HG02642 (cell line): ENCODE measurements at regions not wholly inside any gene's neighbourhood (a gene's known extent, or its start where the extent isn't known, plus 50 kb on each side); places are given as distances from the start of the nearest gene placed in this dataset.

Experiments used
- ATAC-seq: cut with Tn5 transposase; IDR thresholded peaks from one replicate; pipeline ENCODE4 v1.9.1; 2021; ENCODE audit warnings: mild to moderate bottlenecking; ENCODE audit not compliant: unreplicated experiment, poor library complexity

DNA sequence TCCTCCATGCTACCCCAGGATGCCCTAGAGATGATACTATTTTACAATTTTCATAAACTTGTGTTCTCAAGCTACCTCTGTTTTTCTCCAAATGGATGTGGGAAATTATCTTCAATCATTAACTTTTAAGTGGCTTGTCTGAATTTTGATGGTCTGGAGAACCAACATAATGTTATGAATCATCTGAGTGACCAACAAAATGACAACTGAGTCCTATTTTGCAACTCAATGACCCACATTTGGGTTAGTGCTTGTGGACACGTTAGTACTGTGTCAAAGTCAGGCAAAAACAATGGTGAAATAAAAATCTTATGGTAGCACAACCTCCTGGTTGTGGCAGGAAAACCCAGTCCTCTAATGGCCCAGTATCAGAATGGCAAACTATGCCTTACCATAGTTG lies 352.4 kb upstream of the ZNF385D start:
- ATAC-seq, result no peak

DNA sequence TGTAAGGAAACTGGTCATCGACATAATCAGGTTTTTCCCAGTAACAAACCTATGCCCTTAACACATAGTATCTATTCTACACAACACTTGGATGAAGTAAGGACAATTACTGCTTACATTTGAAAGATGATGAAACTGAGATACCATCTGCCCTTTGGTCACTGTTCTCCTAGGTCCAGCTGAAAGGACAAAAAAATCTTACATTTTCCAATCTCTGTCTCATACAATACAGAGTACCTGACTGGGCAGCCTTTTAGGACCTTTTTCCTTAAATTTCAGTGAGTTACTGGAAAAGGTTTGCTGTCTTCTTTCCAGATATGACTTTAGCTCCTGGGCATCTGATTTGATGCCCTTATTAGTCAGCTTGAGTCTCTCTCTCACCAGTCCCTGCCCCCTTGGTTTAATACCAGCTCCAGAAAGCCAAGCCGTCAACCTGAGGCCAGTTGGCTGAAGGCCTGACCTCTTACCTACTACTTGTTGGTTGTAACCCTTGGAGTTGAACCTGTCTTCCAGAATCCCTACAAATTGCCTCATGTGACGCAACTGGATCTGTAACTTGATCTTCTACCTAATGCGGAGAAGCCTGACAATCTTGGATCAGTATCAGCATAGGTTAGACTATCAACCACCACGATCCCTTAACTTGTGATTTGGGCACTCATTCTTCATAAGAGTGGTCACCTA lies 355.3 kb upstream of the ZNF385D start:
- ATAC-seq, result no peak

- no peak for ATAC-seq
Observed at GRCh38 chr3:22111226-22111625, 360.2 kb upstream of the ZNF385D start.

GRCh38 chr3:22113453-22113852 lies 362.4 kb upstream of the ZNF385D start:
- no peak for ATAC-seq

- ATAC-seq, result no peak
Observed at GRCh38 chr3:22115581-22115980, 364.6 kb upstream of the ZNF385D start.

DNA sequence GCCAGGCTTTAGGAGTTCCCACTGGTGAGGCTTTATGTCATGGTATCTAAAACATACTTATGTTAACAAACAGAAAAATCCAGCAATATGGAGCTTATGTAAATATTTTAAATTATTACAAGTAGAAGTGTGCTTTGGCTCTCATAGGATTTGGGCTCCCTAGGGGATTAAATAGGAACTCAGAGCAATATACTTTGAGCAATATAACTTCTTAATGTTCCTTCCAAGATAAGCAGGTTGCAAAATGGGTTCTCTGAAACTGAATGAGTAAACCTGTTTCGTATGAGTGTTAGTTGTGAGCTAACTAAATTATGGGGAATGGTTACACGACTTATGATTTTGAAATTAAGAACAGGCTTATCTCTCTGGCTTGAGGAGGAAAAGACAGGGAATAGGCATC lies 366.1 kb upstream of the ZNF385D start:
- no peak for ATAC-seq

DNA sequence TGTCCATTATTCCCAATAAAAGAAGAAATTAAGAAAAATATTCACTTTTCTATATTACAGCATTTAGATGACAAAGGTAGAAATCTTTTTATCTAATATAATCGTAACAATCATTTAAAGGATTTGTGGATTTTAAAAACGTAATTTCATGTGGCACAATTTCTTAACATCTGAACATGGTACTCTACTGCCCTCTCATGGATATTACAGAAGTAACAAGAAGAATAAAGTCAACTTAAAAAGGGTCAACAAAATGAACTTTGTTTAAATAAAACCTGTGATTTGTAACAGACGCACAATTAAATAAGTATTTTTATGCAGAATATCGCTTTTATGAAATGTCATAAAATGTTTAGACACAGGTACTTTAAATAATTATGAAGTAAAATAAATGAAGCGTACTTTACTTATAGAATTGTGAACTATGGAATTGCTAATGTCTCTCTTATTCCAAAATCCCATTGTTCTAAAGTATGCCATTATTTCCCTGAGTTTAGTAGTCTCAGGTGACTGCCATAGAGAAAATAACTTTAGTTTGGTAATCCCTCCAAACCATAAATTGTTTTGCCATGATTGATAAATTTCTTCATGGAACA lies 366.8 kb upstream of the ZNF385D start:
- ATAC-seq, result no peak

- ATAC-seq, result no peak
Observed at GRCh38 chr3:22118542-22118941, 367.5 kb upstream of the ZNF385D start.

DNA sequence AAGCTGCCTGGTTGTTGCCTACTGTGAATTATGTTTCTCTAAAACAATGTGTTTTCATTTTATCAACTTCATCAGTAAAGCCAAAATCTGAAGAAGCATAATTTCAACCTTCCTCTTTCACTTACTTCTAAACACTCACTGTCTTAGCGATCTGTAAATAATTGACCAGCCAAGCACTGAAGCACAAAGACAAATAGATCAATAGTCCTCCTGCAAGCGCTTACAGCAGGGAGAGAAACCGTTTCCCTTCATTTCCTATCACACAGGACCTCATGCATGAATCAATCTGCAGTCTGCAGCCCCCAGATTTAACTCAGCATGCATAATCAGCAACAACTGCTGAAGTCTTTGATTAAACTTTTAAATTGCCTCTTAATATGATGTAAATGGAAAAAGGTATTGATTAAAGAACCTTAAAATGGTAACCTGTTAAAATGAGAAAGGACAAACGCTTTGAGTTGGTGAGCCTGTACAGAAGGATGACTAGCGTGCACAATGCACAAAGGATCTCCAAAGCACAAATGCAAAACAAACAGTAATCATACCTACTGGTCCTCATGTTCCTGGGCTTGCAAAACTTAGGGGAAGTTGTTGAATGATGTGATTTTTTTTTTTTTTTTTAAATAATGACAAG lies 370.2 kb upstream of the ZNF385D start:
- peak; percentile 65 for ATAC-seq

DNA sequence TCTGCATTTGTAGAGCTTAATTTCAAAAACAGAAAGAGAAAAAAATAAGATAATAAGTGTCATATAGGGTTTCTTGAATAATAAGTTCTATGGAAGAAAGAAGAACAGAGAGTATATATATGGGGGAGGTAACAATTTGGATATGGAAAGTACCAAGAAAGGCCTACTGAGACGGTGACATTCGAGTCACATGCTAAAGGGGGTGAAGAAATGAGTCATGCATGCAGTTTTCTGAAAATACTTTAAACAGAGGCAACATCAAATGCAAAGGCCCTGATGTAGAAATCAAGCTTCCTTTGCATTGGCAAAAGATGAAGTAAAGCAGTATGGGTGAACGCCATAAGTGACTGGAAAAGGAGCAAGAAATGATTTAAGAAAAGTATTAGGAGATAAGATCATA lies 371.6 kb upstream of the ZNF385D start:
- peak; percentile 81 for ATAC-seq

DNA sequence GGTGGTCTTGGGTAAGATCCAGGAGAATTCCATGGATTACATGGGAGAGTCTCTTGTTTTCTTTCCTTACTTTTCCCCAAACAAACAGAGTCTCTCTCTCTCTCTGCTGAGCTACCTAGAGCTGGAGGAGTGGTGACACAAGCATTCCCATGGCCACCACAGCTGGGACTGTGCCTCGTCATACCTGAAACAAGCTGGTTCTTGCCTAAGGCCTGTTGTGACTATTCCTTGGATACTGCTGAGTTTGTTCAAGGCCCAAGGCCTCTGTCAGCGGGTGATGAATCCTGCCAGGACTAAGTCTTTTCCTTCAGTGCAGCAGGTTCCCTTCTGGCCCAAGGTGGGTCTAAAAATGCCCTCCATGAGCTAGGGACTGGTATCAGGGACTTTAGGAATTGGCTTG lies 378.1 kb upstream of the ZNF385D start:
- no peak for ATAC-seq

DNA sequence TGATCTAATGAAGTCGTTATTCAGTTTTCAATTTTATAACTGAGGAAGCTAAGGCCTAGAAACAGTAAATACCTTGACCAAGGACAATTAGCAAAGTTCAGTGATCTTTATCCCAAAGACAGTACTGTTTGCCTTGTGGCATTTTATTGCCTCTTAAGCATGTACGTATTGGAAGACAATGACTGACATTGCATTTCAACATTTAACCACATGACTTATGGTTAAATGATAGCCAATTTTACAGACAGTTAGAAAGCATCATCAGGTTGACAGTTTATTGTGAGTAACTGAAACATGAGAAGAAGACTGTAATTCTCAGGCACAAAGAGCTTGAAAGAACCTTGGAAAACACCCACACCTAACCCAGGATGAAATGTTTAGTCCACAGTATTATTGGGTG lies 390.8 kb upstream of the ZNF385D start:
- no peak for ATAC-seq

DNA sequence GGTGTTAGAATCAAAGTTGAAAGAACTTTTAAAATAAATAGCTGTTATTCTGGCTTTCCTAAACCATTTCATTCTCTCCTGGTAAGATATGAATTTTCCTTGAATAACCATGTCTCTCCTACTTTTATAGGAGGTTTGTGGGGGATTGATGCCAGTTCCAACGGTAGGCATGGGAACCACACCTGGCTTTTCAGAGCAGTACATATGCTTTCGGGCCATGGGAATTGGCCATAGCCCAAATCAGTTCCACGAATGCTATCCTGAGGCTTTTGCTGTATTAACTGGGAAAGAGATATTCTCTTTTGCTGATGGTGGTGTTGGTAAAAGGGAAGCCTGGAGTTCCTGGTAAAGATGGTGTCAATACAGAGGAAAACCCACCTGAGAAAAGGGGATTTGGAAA lies 396.2 kb upstream of the ZNF385D start:
- ATAC-seq, result no peak

DNA sequence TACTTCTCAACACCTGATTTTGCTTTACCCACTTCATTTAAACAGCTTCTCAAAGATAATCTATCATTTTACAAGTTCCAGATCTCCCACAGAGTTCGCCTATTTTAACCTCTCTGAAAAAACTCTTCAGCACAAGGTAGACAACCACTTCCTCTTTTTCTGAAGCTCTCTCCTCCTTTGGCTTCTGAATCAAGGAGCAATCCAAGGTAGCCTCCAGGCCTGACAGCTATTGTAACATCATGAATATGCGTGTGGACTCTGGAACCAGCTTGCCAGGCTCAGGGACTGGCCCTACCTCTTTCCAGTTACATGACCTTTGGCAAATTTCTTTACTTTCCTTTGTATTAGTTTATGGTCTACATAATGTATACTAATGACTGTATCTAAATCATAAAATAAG lies 405.9 kb upstream of the ZNF385D start:
- ATAC-seq, result no peak

- no peak for ATAC-seq
Observed at GRCh38 chr3:22157848-22158247, 406.8 kb upstream of the ZNF385D start.

- ATAC-seq, result no peak
Observed at GRCh38 chr3:22159004-22159695, 408.1 kb upstream of the ZNF385D start.

GRCh38 chr3:22161315-22161714 lies 410.3 kb upstream of the ZNF385D start:
- ATAC-seq, result no peak

DNA sequence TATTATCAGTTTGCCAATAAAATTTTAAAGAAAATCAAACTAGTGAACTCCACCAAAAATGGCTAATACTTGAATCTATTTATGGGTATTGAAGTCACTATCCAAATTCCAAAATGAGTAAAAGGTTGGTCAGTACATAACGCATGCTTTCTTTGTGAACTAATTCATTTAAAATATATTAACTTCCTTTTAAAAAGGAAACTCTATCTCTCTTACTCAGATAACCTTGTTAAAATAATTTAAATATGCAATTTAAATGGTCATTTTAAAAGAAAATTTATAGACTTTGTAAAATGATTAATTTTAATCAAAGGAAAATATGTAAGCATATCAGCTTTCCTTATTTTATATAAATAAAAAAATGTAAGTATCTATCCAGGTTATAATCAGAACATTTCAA lies 419.4 kb upstream of the ZNF385D start:
- ATAC-seq, result no peak

GRCh38 chr3:22172964-22173363 lies 422.0 kb upstream of the ZNF385D start:
- no peak for ATAC-seq

GRCh38 chr3:22175947-22176346 lies 424.9 kb upstream of the ZNF385D start:
- ATAC-seq, result no peak

- no peak for ATAC-seq
Observed at GRCh38 chr3:22176911-22177310, 425.9 kb upstream of the ZNF385D start.
